ENCODE measurements at regions not wholly inside any gene's neighbourhood (a gene's known extent, or its start where the extent isn't known, plus 50 kb on each side); places are given as distances from the start of the nearest gene placed in this dataset.
A peak's percentile ranks its signal among the peaks of the same experiment; 100 is the strongest.

- intact Hi-C loops (cut with DNase I): loop anchor here in 1 of 10 donors (5.0 kb wide), 1 partner anchor 1089 kb away; no protein-coding TSS in a partner anchor
- H3K4me3 ChIP-seq: no peak overlapping the region
- 77 to 85% methylated on average over 6 of the region's 6 CpGs for WGBS, 2 donors
Observed at GRCh38 chr10:36725581-36726520, 399.5 kb upstream of the ANKRD30A start.

GRCh38 chr10:36722777-36723176 lies 402.6 kb upstream of the ANKRD30A start:
- intact Hi-C loops (cut with DNase I): loop anchor here in 1 of 10 donors (5.0 kb wide), 1 partner anchor 1085 kb away; no protein-coding TSS in a partner anchor
- Histone ChIP-seq H3K27me3 (no peaks in the 10 kb centered on the region), H3K36me3 (no peaks in the 10 kb centered on the region), H3K27ac (no peak overlapping the region), H3K4me1 (peaks cover 0 to 7% (median 0%) of the 10 kb centered on the region in 9 donors), H3K4me3 (no peak overlapping the region), H3K9me3 (no peaks in the 10 kb centered on the region)
- no peak for TF ChIP-seq CTCF (IDR thresholded peaks at IDR 0.05)
- DNase-seq (no peak), ATAC-seq (no peak)
- 96 to 97% methylated on average over 9 of the region's 9 CpGs for WGBS, 2 donors

More at GRCh38 chr10:36725581-36726520, 399.5 kb upstream of the ANKRD30A start:
- TF ChIP-seq CTCF (IDR thresholded peaks at IDR 0.05): peak in 6 of 9 donors; percentile 26 to 49 (median 36)
- DNase-seq: peak in 1 of 2 donors; percentile 25
- no peaks in the 10 kb centered on the region for H3K9me3 ChIP-seq
- no peak overlapping the region for H3K27ac ChIP-seq
- no peaks in the 10 kb centered on the region for H3K27me3 ChIP-seq
- no peaks in the 10 kb centered on the region for H3K36me3 ChIP-seq
- peaks cover 0 to 7% (median 0%) of the 10 kb centered on the region in 9 donors for H3K4me1 ChIP-seq
- ATAC-seq: peak; percentile 23 to 95 (median 62)

GRCh38 chr10:36721871-36722270 lies 403.5 kb upstream of the ANKRD30A start:
- no peak overlapping the region for H3K27ac ChIP-seq
- ATAC-seq: no peak
- no peak overlapping the region for H3K4me3 ChIP-seq
- 27 to 32% methylated on average over 2 of the region's 2 CpGs for WGBS, 2 donors
- H3K36me3 ChIP-seq: no peaks in the 10 kb centered on the region
- no peaks in the 10 kb centered on the region for H3K9me3 ChIP-seq
- no peaks in the 10 kb centered on the region for H3K27me3 ChIP-seq
- DNase-seq: no peak
- peaks cover 0 to 7% (median 0%) of the 10 kb centered on the region in 9 donors for H3K4me1 ChIP-seq
- TF ChIP-seq CTCF (IDR thresholded peaks at IDR 0.05): no peak
- intact Hi-C loops (cut with DNase I): loop anchor here in 1 of 10 donors (5.0 kb wide), 1 partner anchor 1085 kb away; no protein-coding TSS in a partner anchor

GRCh38 chr10:36720895-36721294 lies 404.5 kb upstream of the ANKRD30A start:
- intact Hi-C loops (cut with DNase I): loop anchor here in 1 of 10 donors (5.0 kb wide), 1 partner anchor 1084 kb away; no protein-coding TSS in a partner anchor
- Histone ChIP-seq H3K4me3 (no peak overlapping the region), H3K4me1 (peaks cover 0 to 7% (median 0%) of the 10 kb centered on the region in 9 donors), H3K27me3 (no peaks in the 10 kb centered on the region), H3K36me3 (no peaks in the 10 kb centered on the region), H3K9me3 (no peaks in the 10 kb centered on the region), H3K27ac (no peak overlapping the region)
- 28 to 34% methylated on average over 1 of the region's 1 CpG for WGBS, 2 donors
- ATAC-seq (no peak), DNase-seq (no peak)
- TF ChIP-seq CTCF (IDR thresholded peaks at IDR 0.05): no peak

Data from heart right ventricle (tissue), 16 donors.